K562 (cell line): ENCODE measurements at regions not wholly inside any gene's neighbourhood (a gene's known extent, or its start where the extent isn't known, plus 50 kb on each side); places are given as distances from the start of the nearest gene placed in this dataset.

ENCODE experiments used
- ATAC-seq: fragments of 200-7000 bp; cut with Tn5 transposase; 3 replicates; pipeline ENCODE4 v1.9.1; 2020; ENCODE audit warnings: moderate library complexity
- BruUV-seq: library from RNA; stranded (reverse); fragments of 400-500 nt; replicated peaks from 2 replicates; lab custom pipeline; 2021; lab: Mats Ljungman, UMichigan
- CTCF ChIA-PET: fragments of 300-600 bp; formaldehyde crosslinking; extraction: SDS; loops from one replicate; lab custom pipeline; 2021; ENCODE audit warnings: low intra/inter-chr PET ratio; lab: Yijun Ruan, JAX
- POLR2A ChIA-PET: fragments of 300-600, 350-650 bp; sonication (Branson Sonifier 250); formaldehyde crosslinking; extraction: SDS; loops from one replicate; lab custom pipeline; 2021; ENCODE audit warnings: antibody characterized with exemption, inconsistent platforms; lab: Yijun Ruan, JAX
- DNase-seq, 4 experiments: peaks; one replicate each; pipeline versions ENCODE4 v3.0.0 to v3.0.0-alpha.2; 2011 to 2018; ENCODE audit warnings: low spot score in 3 of 4, mixed read lengths in 3 of 4; ENCODE audit errors: extremely low read depth in 1 of 4
- FAIRE-seq: peaks from 2 replicates; lab custom pipeline; 2011; peaks lifted over from hg19 to GRCh38; lab: Jason Lieb, UNC
- H2AFZ ChIP-seq: 2 replicates; pipeline ENCODE4 v1.6.0; 2011; ENCODE audit warnings: low read depth, low read length, control low read depth, inconsistent platforms
- H3K27ac ChIP-seq: fragments of 200-600 bp; 3 replicates; pipeline ENCODE4 v1.8.0; 2011; ENCODE audit warnings: low read depth, mild to moderate bottlenecking, control low read depth, inconsistent platforms, low read length, moderate library complexity, mixed read lengths; ENCODE audit errors: extremely low read depth
- H3K27me3 ChIP-seq, 2 experiments: fragments of 300-600 bp in 1 of 2; 2 replicates in 1 of 2; 3 replicates in 1 of 2; pipeline versions ENCODE4 v1.6.0 to v1.8.0; 2011; ENCODE audit warnings: inconsistent platforms in 2 of 2, low read length in 2 of 2, mild to moderate bottlenecking in 1 of 2, mixed read lengths in 1 of 2, moderate library complexity in 1 of 2; ENCODE audit not compliant: control insufficient read depth in 2 of 2, insufficient read depth in 2 of 2
- H3K36me3 ChIP-seq: fragments of 300-600 bp; 3 replicates; pipeline ENCODE4 v1.8.0; 2011; ENCODE audit warnings: mild to moderate bottlenecking, low read length, inconsistent platforms; ENCODE audit not compliant: control insufficient read depth, insufficient read depth
- H3K4me1 ChIP-seq, 2 experiments: fragments of 200-600 bp in 1 of 2; replicated peaks in 1 of 2; 2 replicates in 1 of 2; 3 replicates in 1 of 2; pipeline versions ENCODE4 v1.5.1 to v1.8.0; 2011; ENCODE audit warnings: inconsistent platforms in 2 of 2, low read length in 2 of 2, mild to moderate bottlenecking in 1 of 2, mixed read lengths in 1 of 2, moderate library complexity in 1 of 2; ENCODE audit not compliant: control insufficient read depth in 2 of 2, insufficient read depth in 2 of 2
- H3K4me2 ChIP-seq: 2 replicates; pipeline ENCODE4 v1.6.1; 2011; ENCODE audit warnings: low read length, control low read depth, inconsistent platforms, mixed read lengths; ENCODE audit not compliant: insufficient read depth
- H3K4me3 ChIP-seq: fragments of 200-600 bp; sonication (generic), shearing (Covaris generic); 2 replicates; pipeline ENCODE4 v1.5.1; 2016; ENCODE audit warnings: control low read depth, inconsistent platforms
- H3K79me2 ChIP-seq: fragments of 200-600 bp; 3 replicates; pipeline ENCODE4 v1.8.0; 2011; ENCODE audit warnings: low read length, inconsistent platforms; ENCODE audit not compliant: control insufficient read depth, insufficient read depth
- H3K9ac ChIP-seq, 2 experiments: 2 replicates each; pipeline versions ENCODE4 v1.6.0 to v1.6.1; 2011; ENCODE audit warnings: low read depth in 2 of 2, low read length in 2 of 2, control low read depth in 1 of 2, inconsistent platforms in 1 of 2, mild to moderate bottlenecking in 1 of 2, mixed read lengths in 1 of 2; ENCODE audit not compliant: insufficient read depth in 1 of 2
- H3K9me1 ChIP-seq: one replicate; pipeline ENCODE4 v1.6.0; 2011; ENCODE audit warnings: inconsistent platforms, mild to moderate bottlenecking, low read length, moderate library complexity; ENCODE audit not compliant: control insufficient read depth, insufficient read depth
- H3K9me3 ChIP-seq: replicated peaks from 2 replicates; pipeline ENCODE4 v1.5.1; 2011; ENCODE audit warnings: low read depth, low read length, inconsistent platforms; ENCODE audit not compliant: control insufficient read depth, insufficient read depth
- H4K20me1 ChIP-seq: replicated peaks from 2 replicates; pipeline ENCODE4 v1.6.1; 2011; ENCODE audit warnings: low read length, inconsistent platforms, mixed read lengths; ENCODE audit not compliant: control insufficient read depth, insufficient read depth
- BCLAF1 ChIP-seq, 2 experiments: fragments of 450-650 bp in 1 of 2; IDR thresholded peaks; 2 replicates each; pipeline ENCODE4 v1.6.1; 2011 to 2017; ENCODE audit warnings: low read depth in 2 of 2, antibody characterized with exemption in 1 of 2, borderline replicate concordance in 1 of 2, low read length in 1 of 2, mild to moderate bottlenecking in 1 of 2, mixed read lengths in 1 of 2; ENCODE audit not compliant: control insufficient read depth in 1 of 2
- CC2D1A ChIP-seq: fragments of 450-650 bp; IDR thresholded peaks from 2 replicates; pipeline ENCODE4 v1.6.1; 2017; ENCODE audit warnings: mild to moderate bottlenecking
- ELK3 ChIP-seq: fragments of 450-650 bp; formaldehyde crosslinking; IDR thresholded peaks from 2 replicates; pipeline ENCODE4 v1.4.0; 2020; ENCODE audit warnings: mild to moderate bottlenecking
- HMGN3 ChIP-seq: IDR thresholded peaks from 2 replicates; pipeline ENCODE4 v1.6.1; 2011; ENCODE audit warnings: borderline replicate concordance, low read depth, mild to moderate bottlenecking, mixed read lengths, low read length; ENCODE audit not compliant: insufficient read length; ENCODE audit errors: extremely low read depth
- HNRNPLL ChIP-seq: fragments of 200-400 bp; formaldehyde crosslinking; IDR thresholded peaks from 2 replicates; pipeline ENCODE4 v1.6.1; 2017; ENCODE audit warnings: low read length, low read depth, mild to moderate bottlenecking; ENCODE audit not compliant: poor library complexity, severe bottlenecking
- MBD1 ChIP-seq: fragments of 250-450 bp; sonication (Bioruptor Pico); IDR thresholded peaks from 2 replicates; pipeline ENCODE4 v1.8.0; 2022; ENCODE audit warnings: inconsistent platforms
- MEIS2 ChIP-seq: fragments of 450-650 bp; IDR thresholded peaks from 2 replicates; pipeline ENCODE4 v1.6.1; 2014; ENCODE audit warnings: mild to moderate bottlenecking; ENCODE audit not compliant: partially characterized antibody
- RNF2 ChIP-seq: sonication (generic); IDR thresholded peaks from 2 replicates; pipeline ENCODE4 v1.6.1; 2016
- ZBTB12 ChIP-seq: fragments of 250-450 bp; sonication (Bioruptor Pico); IDR thresholded peaks from 2 replicates; pipeline ENCODE4 v1.4.0; 2020
- ZNF449 ChIP-seq: fragments of 250-450 bp; sonication (Bioruptor Pico); IDR thresholded peaks from 2 replicates; pipeline ENCODE4 v1.8.0; 2022; ENCODE audit warnings: moderate library complexity, mild to moderate bottlenecking, inconsistent platforms
- WGBS: fragments of 100-300 bp; shearing (Covaris generic); methylation state at CpG from one replicate; pipeline ENCODE4 v1.1.6; 2016; ENCODE audit warnings: low coverage, mixed read lengths; ENCODE audit not compliant: insufficient coverage; ENCODE audit errors: missing lambda C conversion rate; 5-methylcytosine and 5-hydroxymethylcytosine counted together
- in situ Hi-C: fragments of 300-500 bp; cut with MboI; formaldehyde crosslinking; loops from 4 replicates; pipeline ENCODE4 v1.15.0; 2018; ENCODE audit warnings: inconsistent platforms, mixed read lengths
- intact Hi-C: fragments of 100-400 bp; cut with micrococcal nuclease; formaldehyde crosslinking; loops from 2 replicates; pipeline ENCODE4 v1.14.2; 2022

GRCh38 chr15:79773128-79773527 is 123.7 kb downstream of the MTHFS start:
- Histone ChIP-seq H3K4me1 (no peaks in the 10 kb centered on the region), H3K27ac (no peak overlapping the region), H3K9ac (no peak overlapping the region), H3K4me3 (no peak overlapping the region), H4K20me1 (no peaks in the 10 kb centered on the region), H3K4me2 (no peak overlapping the region), H3K79me2 (no peaks in the 10 kb centered on the region), H3K9me3 (no peaks in the 10 kb centered on the region), H3K36me3 (no peaks in the 10 kb centered on the region), H3K9me1 (no peaks in the 10 kb centered on the region), H3K27me3 (peaks cover 5 to 29% of the 10 kb centered on the region in 2 experiments; a peak in 4 of 5 replicates), H2AFZ (no peak overlapping the region)
- in situ Hi-C loops = no loop called here
- intact Hi-C loops = no loop called here
- ATAC-seq (no peak), FAIRE-seq (no peak), DNase-seq (no peak)
- BruUV-seq = no TSS peak
- ChIA-PET POLR2A (no interaction called here), CTCF (no interaction called here)
- 0% methylated on average over 7 of the region's 7 CpGs for WGBS
- TF ChIP-seq ZNF449 (CRISPR knock-in tag) (no peak), ELK3 (no peak), BCLAF1 (IDR thresholded peaks at IDR 0.05; ENCODE audit: borderline replicate concordance in 1 of 2, control insufficient read depth in 1 of 2, low read depth in 2 of 2, low read length in 1 of 2) (no peak), HMGN3 (no peak), MBD1 (no peak), RNF2 (no peak), MEIS2 (no peak), CC2D1A (no peak), ZBTB12 (CRISPR knock-in tag) (no peak), HNRNPLL (no peak)
